SH-SY5Y (cell line): ENCODE measurements at regions not wholly inside any gene's neighbourhood (a gene's known extent, or its start where the extent isn't known, plus 50 kb on each side); places are given as distances from the start of the nearest gene placed in this dataset.

Source experiments
- GATA2 ChIP-seq: IDR thresholded peaks from 2 replicates; pipeline ENCODE4 v1.6.1; 2011; ENCODE audit warnings: mild to moderate bottlenecking, low read depth, low read length
- GATA3 ChIP-seq: IDR thresholded peaks from 2 replicates; pipeline ENCODE4 v1.6.1; 2011; ENCODE audit warnings: low read depth, mild to moderate bottlenecking, low read length, moderate library complexity

GRCh38 chr12:20109676-20110075 lies 258.7 kb upstream of the PDE3A start:
- TF ChIP-seq GATA3 (no peak), GATA2 (no peak)
